ENCODE measurements at regions not wholly inside any gene's neighbourhood (a gene's known extent, or its start where the extent isn't known, plus 50 kb on each side); places are given as distances from the start of the nearest gene placed in this dataset.

DNA sequence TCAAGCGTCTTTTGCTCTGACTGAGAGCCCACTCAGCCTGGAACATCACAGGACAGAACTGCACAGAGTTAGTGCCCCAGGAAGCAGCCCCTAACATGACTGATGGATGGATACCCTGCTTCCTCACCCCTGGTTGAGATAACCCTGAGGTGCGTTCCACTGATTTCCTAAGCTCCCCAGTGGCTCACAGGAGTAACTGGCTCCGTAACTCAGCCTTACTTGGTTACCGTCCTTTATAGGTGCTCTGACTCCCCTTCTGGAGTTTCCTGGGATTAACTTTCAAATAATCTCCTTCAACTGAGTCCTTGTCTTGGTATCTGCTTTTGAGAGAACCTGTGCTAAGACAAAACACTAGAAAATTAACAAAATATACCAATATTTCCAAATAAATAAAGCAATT lies 449.5 kb downstream of the AGTPBP1 start:
- H3K4me3 ChIP-seq (ENCODE audit: low read depth in 2 of 2, low read length in 2 of 2), result no peak overlapping the region

DNA sequence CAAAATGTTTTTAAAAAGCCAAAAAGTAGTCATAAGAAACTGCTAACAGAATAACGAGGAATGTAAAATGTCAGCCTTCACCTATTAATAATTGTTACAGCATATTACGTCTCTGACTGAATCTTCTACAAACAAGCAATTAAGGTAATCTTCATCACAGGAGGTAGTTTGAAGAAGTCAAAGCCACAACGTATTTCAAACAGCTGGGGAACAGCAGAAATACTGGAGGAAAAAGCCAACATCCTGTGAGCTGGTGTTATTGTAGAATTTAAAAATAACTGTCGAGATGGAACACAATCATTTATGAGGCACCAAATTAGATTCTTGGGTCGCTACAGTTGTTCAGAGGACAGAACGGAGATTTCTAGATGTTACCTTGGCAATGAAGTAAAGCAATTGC lies 450.5 kb downstream of the AGTPBP1 start:
- DNase-seq (ENCODE audit: low read depth, low spot score), result no peak
- Histone ChIP-seq H3K4me3 (ENCODE audit: low read depth in 2 of 2, low read length in 2 of 2) (no peak overlapping the region), H3K4me1 (ENCODE audit: control insufficient read depth, insufficient read depth, low read length) (no peaks in the 10 kb centered on the region), H3K27ac (ENCODE audit: low read length) (no peak overlapping the region), H3K9me3 (ENCODE audit: control insufficient read depth, insufficient read depth, low read depth, low read length) (no peaks in the 10 kb centered on the region), H3K36me3 (ENCODE audit: control insufficient read depth, insufficient read depth, low read length) (no peaks in the 10 kb centered on the region), H3K27me3 (ENCODE audit: control insufficient read depth, insufficient read depth, low read length) (no peaks in the 10 kb centered on the region)
- no peak for ATAC-seq
- ChIA-PET CTCF (no interaction called here), POLR2A (no interaction called here)
- in situ Hi-C loops (cut with HindIII; ENCODE audit: low pct_unique_long_range_greater_than_20kb, low sequenced_read_pairs) (no loop called here), intact Hi-C loops (cut with micrococcal nuclease; ENCODE audit: unreplicated experiment) (no loop called here)
- BruUV-seq (replicated peaks), result no TSS peak
- TF ChIP-seq SIN3A (IDR thresholded peaks at IDR 0.05; ENCODE audit: borderline replicate concordance, insufficient read depth, low read depth, low read length), result no peak
- TF ChIP-seq TCF7L2 (IDR thresholded peaks at IDR 0.05; ENCODE audit: low read depth, low read length), result no peak
- TF ChIP-seq REST (IDR thresholded peaks at IDR 0.05; ENCODE audit: insufficient read depth in 1 of 2, low read depth in 2 of 2, low read length in 1 of 2), result no peak
- TF ChIP-seq POLR2AphosphoS5 (IDR thresholded peaks at IDR 0.05; ENCODE audit: low read depth, low read length), result no peak
- no peak for TF ChIP-seq CTCF (IDR thresholded peaks at IDR 0.05)

More for the DNA sequence above, 449.5 kb downstream of the AGTPBP1 start:
- Histone ChIP-seq H3K4me1 (ENCODE audit: control insufficient read depth, insufficient read depth, low read length) (no peaks in the 10 kb centered on the region), H3K27ac (ENCODE audit: low read length) (no peak overlapping the region), H3K27me3 (ENCODE audit: control insufficient read depth, insufficient read depth, low read length) (no peaks in the 10 kb centered on the region), H3K9me3 (ENCODE audit: control insufficient read depth, insufficient read depth, low read depth, low read length) (no peaks in the 10 kb centered on the region), H3K36me3 (ENCODE audit: control insufficient read depth, insufficient read depth, low read length) (no peaks in the 10 kb centered on the region)
- TF ChIP-seq SIN3A (IDR thresholded peaks at IDR 0.05; ENCODE audit: borderline replicate concordance, insufficient read depth, low read depth, low read length) (no peak), CTCF (IDR thresholded peaks at IDR 0.05) (no peak), REST (IDR thresholded peaks at IDR 0.05; ENCODE audit: insufficient read depth in 1 of 2, low read depth in 2 of 2, low read length in 1 of 2) (no peak), TCF7L2 (IDR thresholded peaks at IDR 0.05; ENCODE audit: low read depth, low read length) (no peak), POLR2AphosphoS5 (IDR thresholded peaks at IDR 0.05; ENCODE audit: low read depth, low read length) (no peak)
- no peak for DNase-seq (ENCODE audit: low read depth, low spot score)
- BruUV-seq (replicated peaks), result no TSS peak
- no peak for ATAC-seq
- CTCF ChIA-PET, result no interaction called here
- in situ Hi-C loops (cut with HindIII; ENCODE audit: low pct_unique_long_range_greater_than_20kb, low sequenced_read_pairs) (no loop called here), intact Hi-C loops (cut with micrococcal nuclease; ENCODE audit: unreplicated experiment) (no loop called here)
- POLR2A ChIA-PET, result no interaction called here
